PC-3 (cell line): ENCODE measurements at regions not wholly inside any gene's neighbourhood (a gene's known extent, or its start where the extent isn't known, plus 50 kb on each side); places are given as distances from the start of the nearest gene placed in this dataset.

Experiments used
- EZH2 ChIP-seq: fragments of 300-600 bp; sonication (generic); IDR thresholded peaks from one replicate; pipeline ENCODE4 v1.6.1; 2017; ENCODE audit warnings: antibody characterized with exemption, mild to moderate bottlenecking, low read length; ENCODE audit not compliant: unreplicated experiment
- EZH2phosphoT487 ChIP-seq: fragments of 300-600 bp; sonication (generic); IDR thresholded peaks from 2 replicates; pipeline ENCODE4 v1.6.1; 2018; ENCODE audit warnings: mild to moderate bottlenecking, antibody characterized with exemption, low read length, borderline replicate concordance
- TF ChIP-seq, protein P1 (sequence below): fragments of 300-600 bp; sonication (generic); conservative IDR thresholded peaks from 2 replicates; pipeline ENCODE4 v1.5.1; 2017; ENCODE audit warnings: antibody characterized with exemption, low read depth, mild to moderate bottlenecking, low read length

DNA sequence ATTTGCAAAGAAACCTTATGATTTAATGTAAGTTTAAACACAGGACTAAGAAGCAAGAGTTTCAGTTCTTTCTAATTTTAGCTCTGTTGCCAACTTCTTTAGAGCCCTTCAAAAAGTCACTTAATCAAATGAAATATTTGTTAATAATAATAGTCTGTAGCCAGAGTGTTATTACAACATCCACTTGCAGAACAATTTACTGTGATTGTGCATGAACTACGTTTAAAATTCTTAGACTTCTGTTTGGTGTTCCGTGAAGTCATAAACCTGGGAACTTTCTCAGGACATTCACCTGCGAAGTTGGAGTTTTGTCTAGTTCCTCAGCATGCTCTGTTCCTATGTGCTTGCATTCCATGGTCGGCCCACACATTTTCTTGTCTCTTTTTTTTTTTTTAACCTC is 244.0 kb upstream of the AVPR1A start:
- TF ChIP-seq, protein P1, sequence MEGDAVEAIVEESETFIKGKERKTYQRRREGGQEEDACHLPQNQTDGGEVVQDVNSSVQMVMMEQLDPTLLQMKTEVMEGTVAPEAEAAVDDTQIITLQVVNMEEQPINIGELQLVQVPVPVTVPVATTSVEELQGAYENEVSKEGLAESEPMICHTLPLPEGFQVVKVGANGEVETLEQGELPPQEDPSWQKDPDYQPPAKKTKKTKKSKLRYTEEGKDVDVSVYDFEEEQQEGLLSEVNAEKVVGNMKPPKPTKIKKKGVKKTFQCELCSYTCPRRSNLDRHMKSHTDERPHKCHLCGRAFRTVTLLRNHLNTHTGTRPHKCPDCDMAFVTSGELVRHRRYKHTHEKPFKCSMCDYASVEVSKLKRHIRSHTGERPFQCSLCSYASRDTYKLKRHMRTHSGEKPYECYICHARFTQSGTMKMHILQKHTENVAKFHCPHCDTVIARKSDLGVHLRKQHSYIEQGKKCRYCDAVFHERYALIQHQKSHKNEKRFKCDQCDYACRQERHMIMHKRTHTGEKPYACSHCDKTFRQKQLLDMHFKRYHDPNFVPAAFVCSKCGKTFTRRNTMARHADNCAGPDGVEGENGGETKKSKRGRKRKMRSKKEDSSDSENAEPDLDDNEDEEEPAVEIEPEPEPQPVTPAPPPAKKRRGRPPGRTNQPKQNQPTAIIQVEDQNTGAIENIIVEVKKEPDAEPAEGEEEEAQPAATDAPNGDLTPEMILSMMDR, result no peak
- TF ChIP-seq EZH2 (no peak), EZH2phosphoT487 (no peak)
